HepG2 (cell line): ENCODE measurements at regions not wholly inside any gene's neighbourhood (a gene's known extent, or its start where the extent isn't known, plus 50 kb on each side); places are given as distances from the start of the nearest gene placed in this dataset.

Source experiments
- ASH2L ChIP-seq: fragments of 300-600, 200-600 bp; sonication (generic); IDR thresholded peaks from 2 replicates; pipeline ENCODE4 v1.7.0; 2017; ENCODE audit warnings: low read depth, mild to moderate bottlenecking, moderate library complexity, mixed read lengths, low read length; ENCODE audit not compliant: insufficient read length
- ATF7 ChIP-seq, 2 experiments: fragments of 450-650 bp in 1 of 2; sonication (generic) in 1 of 2; formaldehyde crosslinking in 1 of 2; IDR thresholded peaks; 2 replicates each; pipeline versions ENCODE4 v1.4.0 to v1.6.1; 2016 to 2020; ENCODE audit warnings: antibody characterized with exemption in 1 of 2, mild to moderate bottlenecking in 1 of 2, missing genetic modification reagents in 1 of 2
- BCL6 ChIP-seq: IDR thresholded peaks from 2 replicates; pipeline ENCODE4 v1.6.1; 2016; ENCODE audit warnings: missing genetic modification reagents, missing compliant biosample characterization
- CBX2 ChIP-seq, 2 experiments: fragments of 200-600 bp in 1 of 2; sonication (generic); formaldehyde crosslinking in 1 of 2; IDR thresholded peaks; 2 replicates each; pipeline versions ENCODE4 v1.7.0 to v1.8.1; 2018 to 2022; ENCODE audit warnings: low read depth in 2 of 2, low read length in 1 of 2, mild to moderate bottlenecking in 1 of 2, missing genetic modification reagents in 1 of 2
- DNMT1 ChIP-seq: sonication (generic); formaldehyde crosslinking; IDR thresholded peaks from 2 replicates; pipeline ENCODE4 v1.5.1; 2020; ENCODE audit warnings: mild to moderate bottlenecking, missing genetic modification reagents
- FLYWCH1 ChIP-seq: sonication (generic); formaldehyde crosslinking; IDR thresholded peaks from 2 replicates; pipeline ENCODE4 v1.8.1; 2023; ENCODE audit warnings: mild to moderate bottlenecking, missing genetic modification reagents
- FOXP1 ChIP-seq, 2 experiments: fragments of 450-650 bp in 1 of 2; IDR thresholded peaks; 2 replicates each; pipeline ENCODE4 v1.6.1; 2017 to 2018; ENCODE audit warnings: antibody characterized with exemption in 1 of 2
- HMG20A ChIP-seq: IDR thresholded peaks from 2 replicates; pipeline ENCODE4 v1.6.1; 2016; ENCODE audit warnings: borderline replicate concordance
- HOXA3 ChIP-seq: sonication (generic); formaldehyde crosslinking; IDR thresholded peaks from 2 replicates; pipeline ENCODE4 v1.5.0; 2020; ENCODE audit warnings: missing genetic modification reagents
- MXD4 ChIP-seq: IDR thresholded peaks from 2 replicates; pipeline ENCODE4 v1.6.1; 2016; ENCODE audit warnings: mild to moderate bottlenecking, missing biosample characterization, missing genetic modification reagents
- RAD21 ChIP-seq: fragments of 450-650 bp; formaldehyde crosslinking; IDR thresholded peaks from 2 replicates; pipeline ENCODE4 v1.5.0; 2020; ENCODE audit warnings: mild to moderate bottlenecking
- RAD51 ChIP-seq: fragments of 450-650 bp; IDR thresholded peaks from 2 replicates; pipeline ENCODE4 v1.6.1; 2016; ENCODE audit warnings: borderline replicate concordance
- SALL1 ChIP-seq: sonication (generic); formaldehyde crosslinking; IDR thresholded peaks from 2 replicates; pipeline ENCODE4 v1.8.0; 2022; ENCODE audit warnings: mild to moderate bottlenecking, missing genetic modification reagents
- SMAD1 ChIP-seq: sonication (generic); formaldehyde crosslinking; IDR thresholded peaks from 2 replicates; pipeline ENCODE4 v1.4.0; 2020; ENCODE audit warnings: missing genetic modification reagents, low read depth, mild to moderate bottlenecking, borderline replicate concordance
- XRCC5 ChIP-seq: fragments of 200-400 bp; formaldehyde crosslinking; optimal IDR thresholded peaks from 2 replicates; pipeline ENCODE3; 2017; ENCODE audit warnings: mild to moderate bottlenecking, low read length
- ZFX ChIP-seq: sonication (generic); formaldehyde crosslinking; IDR thresholded peaks from 2 replicates; pipeline ENCODE4 v1.4.0; 2020; ENCODE audit warnings: mild to moderate bottlenecking, low read depth, missing genetic modification reagents, moderate library complexity
- ZNF274 ChIP-seq: sonication (generic); formaldehyde crosslinking; IDR thresholded peaks from 2 replicates; pipeline ENCODE4 v1.5.1; 2020; ENCODE audit warnings: mild to moderate bottlenecking, missing genetic modification reagents
- ZNF329 ChIP-seq: sonication (generic); formaldehyde crosslinking; IDR thresholded peaks from 2 replicates; pipeline ENCODE4 v1.9.0; 2021; ENCODE audit warnings: low read depth, mild to moderate bottlenecking, missing genetic modification reagents
- ZNF335 ChIP-seq: sonication (generic); formaldehyde crosslinking; IDR thresholded peaks from 2 replicates; pipeline ENCODE4 v1.4.0; 2020; ENCODE audit warnings: missing genetic modification reagents
- ZNF350 ChIP-seq: sonication (generic); formaldehyde crosslinking; IDR thresholded peaks from 2 replicates; pipeline ENCODE4 v1.4.0; 2020; ENCODE audit warnings: mild to moderate bottlenecking, low read depth, missing genetic modification reagents, borderline replicate concordance
- ZNF616 ChIP-seq: sonication (generic); formaldehyde crosslinking; IDR thresholded peaks from 2 replicates; pipeline ENCODE4 v1.5.0; 2020; ENCODE audit warnings: low read depth, mild to moderate bottlenecking, missing genetic modification reagents
- ZNF709 ChIP-seq: sonication (generic); formaldehyde crosslinking; IDR thresholded peaks from 2 replicates; pipeline ENCODE4 v1.5.0; 2020; ENCODE audit warnings: mild to moderate bottlenecking, missing genetic modification reagents
- ZNF788 ChIP-seq: sonication (generic); formaldehyde crosslinking; IDR thresholded peaks from 2 replicates; pipeline ENCODE4 v1.5.0; 2020; ENCODE audit warnings: mild to moderate bottlenecking, missing genetic modification reagents, borderline replicate concordance
- TF ChIP-seq, protein P1 (sequence below), 2 experiments: fragments of 450-650 bp in 1 of 2; sonication (generic) in 1 of 2; formaldehyde crosslinking; IDR thresholded peaks; 2 replicates each; pipeline versions ENCODE4 v1.5.0 to v1.8.0; 2020 to 2022; ENCODE audit warnings: mild to moderate bottlenecking in 1 of 2, missing genetic modification reagents in 1 of 2
- TF ChIP-seq, protein P2 (sequence below): sonication (generic); formaldehyde crosslinking; IDR thresholded peaks from 2 replicates; pipeline ENCODE4 v1.4.0; 2020; ENCODE audit warnings: missing genetic modification reagents
- TF ChIP-seq, protein P3 (sequence below): sonication (generic); formaldehyde crosslinking; IDR thresholded peaks from 2 replicates; pipeline ENCODE4 v1.9.0; 2022; ENCODE audit warnings: missing genetic modification reagents, mild to moderate bottlenecking, borderline replicate concordance

DNA sequence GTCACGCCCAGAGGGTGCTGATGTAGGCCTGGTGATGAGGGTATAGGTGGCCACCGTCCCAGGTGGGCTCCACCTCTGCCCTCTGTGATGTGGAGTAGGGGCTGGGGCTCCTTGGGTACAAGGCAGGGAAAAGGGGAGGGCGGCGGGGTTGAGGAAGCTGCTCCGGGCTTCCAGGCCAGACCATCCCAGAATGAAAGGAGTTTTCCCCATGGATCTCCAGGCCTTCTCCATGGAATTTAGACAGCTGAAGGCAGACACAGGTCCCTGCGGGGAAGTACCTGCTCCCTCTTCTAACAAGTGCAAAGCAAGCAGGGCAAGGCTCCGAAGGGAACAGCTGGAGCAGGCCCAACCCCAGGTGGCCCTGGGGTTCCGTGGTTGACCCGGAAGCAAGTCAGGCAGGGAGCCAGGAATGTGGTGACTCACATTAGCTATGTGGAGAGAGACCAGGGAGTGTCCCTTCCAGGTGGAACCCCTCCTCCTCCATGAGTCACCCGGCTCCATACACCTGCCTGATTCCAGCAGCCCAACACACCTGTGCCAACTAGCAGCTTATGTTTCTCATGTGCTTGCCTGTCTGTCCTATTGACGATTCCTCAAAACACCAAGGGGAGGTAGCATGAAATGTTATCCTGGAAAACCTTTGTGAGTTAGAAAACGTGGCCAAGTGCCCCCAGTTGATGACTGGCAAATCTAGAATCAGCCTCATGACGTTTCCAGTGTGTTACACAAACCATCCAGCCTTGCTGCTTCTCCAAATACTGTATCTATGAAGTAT, 59.7 kb upstream of the SNX9 start (continued):
- TF ChIP-seq SMAD1 (CRISPR knock-in tag) = peak; percentile 29; the same call in 1 of the 2 replicates
- TF ChIP-seq, protein P1, sequence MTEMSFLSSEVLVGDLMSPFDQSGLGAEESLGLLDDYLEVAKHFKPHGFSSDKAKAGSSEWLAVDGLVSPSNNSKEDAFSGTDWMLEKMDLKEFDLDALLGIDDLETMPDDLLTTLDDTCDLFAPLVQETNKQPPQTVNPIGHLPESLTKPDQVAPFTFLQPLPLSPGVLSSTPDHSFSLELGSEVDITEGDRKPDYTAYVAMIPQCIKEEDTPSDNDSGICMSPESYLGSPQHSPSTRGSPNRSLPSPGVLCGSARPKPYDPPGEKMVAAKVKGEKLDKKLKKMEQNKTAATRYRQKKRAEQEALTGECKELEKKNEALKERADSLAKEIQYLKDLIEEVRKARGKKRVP (CRISPR knock-in tag; IDR thresholded peaks at IDR 0.05) = no peak
- peak; percentile 92 for TF ChIP-seq SALL1 (CRISPR knock-in tag)
- peak; percentile 39; the same call in 1 of the 2 replicates for TF ChIP-seq HOXA3 (CRISPR knock-in tag)
- TF ChIP-seq DNMT1 (CRISPR knock-in tag) = peak; percentile 79; the same call in 1 of the 2 replicates
- TF ChIP-seq CBX2 (IDR thresholded peaks at IDR 0.05; ENCODE audit: low read depth, low read length) = no peak
- TF ChIP-seq CBX2 (CRISPR knock-in tag; IDR thresholded peaks at IDR 0.05; ENCODE audit: low read depth) = 0 out of 2 replicates have a peak, but pooled peaks have one; percentile 32
- 0 out of 2 replicates have a peak, but pooled peaks have one; percentile 8 for TF ChIP-seq ZNF335 (CRISPR knock-in tag)
- no peak for TF ChIP-seq ATF7 (IDR thresholded peaks at IDR 0.05)
- peak; percentile 73; the same call in 1 of the 2 replicates for TF ChIP-seq ATF7 (CRISPR knock-in tag; IDR thresholded peaks at IDR 0.05)
- TF ChIP-seq XRCC5 = no peak
- no peak for TF ChIP-seq FLYWCH1 (CRISPR knock-in tag)
- no peak for TF ChIP-seq RAD51
- peak; percentile 49; the same call in 1 of the 2 replicates for TF ChIP-seq ZNF350 (CRISPR knock-in tag)
- no peak for TF ChIP-seq ZNF329 (CRISPR knock-in tag)
- TF ChIP-seq, protein P2, sequence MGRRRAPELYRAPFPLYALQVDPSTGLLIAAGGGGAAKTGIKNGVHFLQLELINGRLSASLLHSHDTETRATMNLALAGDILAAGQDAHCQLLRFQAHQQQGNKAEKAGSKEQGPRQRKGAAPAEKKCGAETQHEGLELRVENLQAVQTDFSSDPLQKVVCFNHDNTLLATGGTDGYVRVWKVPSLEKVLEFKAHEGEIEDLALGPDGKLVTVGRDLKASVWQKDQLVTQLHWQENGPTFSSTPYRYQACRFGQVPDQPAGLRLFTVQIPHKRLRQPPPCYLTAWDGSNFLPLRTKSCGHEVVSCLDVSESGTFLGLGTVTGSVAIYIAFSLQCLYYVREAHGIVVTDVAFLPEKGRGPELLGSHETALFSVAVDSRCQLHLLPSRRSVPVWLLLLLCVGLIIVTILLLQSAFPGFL (CRISPR knock-in tag) = no peak
- TF ChIP-seq ZNF709 = peak; percentile 50; the same call in 1 of the 2 replicates
- no peak for TF ChIP-seq FOXP1 (IDR thresholded peaks at IDR 0.05)
- TF ChIP-seq FOXP1 (CRISPR knock-in tag; IDR thresholded peaks at IDR 0.05) = peak; percentile 35; the same call in 1 of the 2 replicates
- TF ChIP-seq MXD4 (CRISPR knock-in tag) = 0 out of 2 replicates have a peak, but pooled peaks have one; percentile 28
- TF ChIP-seq BCL6 (CRISPR knock-in tag) = peak; percentile 68
- no peak for TF ChIP-seq RAD21
- TF ChIP-seq, protein P3, sequence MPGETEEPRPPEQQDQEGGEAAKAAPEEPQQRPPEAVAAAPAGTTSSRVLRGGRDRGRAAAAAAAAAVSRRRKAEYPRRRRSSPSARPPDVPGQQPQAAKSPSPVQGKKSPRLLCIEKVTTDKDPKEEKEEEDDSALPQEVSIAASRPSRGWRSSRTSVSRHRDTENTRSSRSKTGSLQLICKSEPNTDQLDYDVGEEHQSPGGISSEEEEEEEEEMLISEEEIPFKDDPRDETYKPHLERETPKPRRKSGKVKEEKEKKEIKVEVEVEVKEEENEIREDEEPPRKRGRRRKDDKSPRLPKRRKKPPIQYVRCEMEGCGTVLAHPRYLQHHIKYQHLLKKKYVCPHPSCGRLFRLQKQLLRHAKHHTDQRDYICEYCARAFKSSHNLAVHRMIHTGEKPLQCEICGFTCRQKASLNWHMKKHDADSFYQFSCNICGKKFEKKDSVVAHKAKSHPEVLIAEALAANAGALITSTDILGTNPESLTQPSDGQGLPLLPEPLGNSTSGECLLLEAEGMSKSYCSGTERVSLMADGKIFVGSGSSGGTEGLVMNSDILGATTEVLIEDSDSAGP (CRISPR knock-in tag) = peak; percentile 40; the same call in 1 of the 2 replicates
- no peak; the same call in 1 of the 2 replicates for TF ChIP-seq ZNF616
- TF ChIP-seq HMG20A (CRISPR knock-in tag) = peak; percentile 76; the same call in 1 of the 2 replicates
- TF ChIP-seq ASH2L = peak; percentile 30
- TF ChIP-seq ZFX (CRISPR knock-in tag) = peak; percentile 88
- peak; percentile 82; the same call in 1 of the 2 replicates for TF ChIP-seq ZNF788 (CRISPR knock-in tag)
- TF ChIP-seq ZNF274 = 0 out of 2 replicates have a peak, but pooled peaks have one; percentile 43
